Mucosa of descending colon (tissue), 3 donors: ENCODE measurements at regions not wholly inside any gene's neighbourhood (a gene's known extent, or its start where the extent isn't known, plus 50 kb on each side); places are given as distances from the start of the nearest gene placed in this dataset.
A peak's percentile ranks its signal among the peaks of the same experiment; 100 is the strongest.

ENCODE experiments used
- ATAC-seq: fragments of 200-7000 bp; cut with Tn5 transposase; one replicate; pipeline ENCODE4 v1.9.1; 2020; ENCODE audit warnings: mild to moderate bottlenecking, moderate library complexity
- DNase-seq, 3 donors: peaks; one replicate each; pipeline ENCODE4 v3.0.0-alpha.2; 2020
- H3K36me3 ChIP-seq: fragments of 200-600 bp; one replicate; pipeline ENCODE4 v1.8.0; 2021; ENCODE audit warnings: low read depth, mild to moderate bottlenecking
- H3K4me1 ChIP-seq: fragments of 200-600 bp; one replicate; pipeline ENCODE4 v1.8.0; 2021; ENCODE audit warnings: low read depth, mild to moderate bottlenecking
- H3K4me3 ChIP-seq: fragments of 200-600 bp; one replicate; pipeline ENCODE4 v1.8.0; 2021; ENCODE audit warnings: mild to moderate bottlenecking
- H3K9me3 ChIP-seq: fragments of 200-600 bp; one replicate; pipeline ENCODE4 v1.8.0; 2021; ENCODE audit warnings: mild to moderate bottlenecking
- CTCF ChIP-seq: fragments of 200-600 bp; IDR thresholded peaks from one replicate; pipeline ENCODE4 v1.8.0; 2022; ENCODE audit warnings: antibody characterized with exemption, mild to moderate bottlenecking
- intact Hi-C, 2 donors: fragments of 100-400 bp; cut with DNase I in 1 of 2; cut with micrococcal nuclease in 1 of 2; formaldehyde crosslinking; loops; one replicate each; pipeline versions ENCODE4 v1.11.0 to v1.11.1; 2022; cut with DNase I, micrococcal nuclease
- donor health status: DM: no; HTN: no; CAD: no; lungs with moderate emphysema.
- donor health status: DM: no; HTN: no; CAD: no.
- donor health status: DM: no; HTN: yes; CAD: no.

GRCh38 chr3:101944308-101944707, 95.0 kb downstream of the NFKBIZ start:
- ATAC-seq: no peak
- Histone ChIP-seq H3K4me1 (no peaks in the 10 kb centered on the region), H3K36me3 (no peaks in the 10 kb centered on the region), H3K4me3 (no peak overlapping the region), H3K9me3 (no peaks in the 10 kb centered on the region)
- TF ChIP-seq CTCF: no peak
- intact Hi-C loops: no loop called here
- DNase-seq: no peak

GRCh38 chr3:101945980-101946379, 96.7 kb downstream of the NFKBIZ start:
- H3K4me1 ChIP-seq: no peaks in the 10 kb centered on the region
- no peak for ATAC-seq
- no peak for TF ChIP-seq CTCF
- no peak overlapping the region for H3K4me3 ChIP-seq
- intact Hi-C loops: no loop called here
- no peaks in the 10 kb centered on the region for H3K9me3 ChIP-seq
- no peak for DNase-seq
- H3K36me3 ChIP-seq: no peaks in the 10 kb centered on the region

- no peaks in the 10 kb centered on the region for H3K4me1 ChIP-seq
- no peak for TF ChIP-seq CTCF
- H3K9me3 ChIP-seq: no peaks in the 10 kb centered on the region
- no peak for DNase-seq
- no peaks in the 10 kb centered on the region for H3K36me3 ChIP-seq
- intact Hi-C loops: no loop called here
- no peak overlapping the region for H3K4me3 ChIP-seq
- ATAC-seq: no peak
Measured at GRCh38 chr3:101946906-101947305, 97.6 kb downstream of the NFKBIZ start.

- H3K4me1 ChIP-seq: no peaks in the 10 kb centered on the region
- peak; percentile 48 for ATAC-seq
- intact Hi-C loops: no loop called here
- no peak for TF ChIP-seq CTCF
- no peaks in the 10 kb centered on the region for H3K36me3 ChIP-seq
- no peak overlapping the region for H3K4me3 ChIP-seq
- no peak for DNase-seq
- H3K9me3 ChIP-seq: no peaks in the 10 kb centered on the region
Measured at GRCh38 chr3:101950510-101950909, 101.2 kb downstream of the NFKBIZ start.

GRCh38 chr3:101950985-101951733, 101.8 kb downstream of the NFKBIZ start:
- no peak for DNase-seq
- intact Hi-C loops: no loop called here
- Histone ChIP-seq H3K36me3 (no peaks in the 10 kb centered on the region), H3K9me3 (no peaks in the 10 kb centered on the region), H3K4me3 (no peak overlapping the region), H3K4me1 (no peaks in the 10 kb centered on the region)
- TF ChIP-seq CTCF: no peak
- peak; percentile 12 for ATAC-seq

- no peak for ATAC-seq
- H3K9me3 ChIP-seq: no peaks in the 10 kb centered on the region
- no peak overlapping the region for H3K4me3 ChIP-seq
- H3K4me1 ChIP-seq: no peaks in the 10 kb centered on the region
- no peaks in the 10 kb centered on the region for H3K36me3 ChIP-seq
- no peak for DNase-seq
- intact Hi-C loops: no loop called here
- no peak for TF ChIP-seq CTCF
Measured at GRCh38 chr3:101954361-101954760, 105.0 kb downstream of the NFKBIZ start.
